Right lobe of liver (tissue), 4 donors: ENCODE measurements at regions not wholly inside any gene's neighbourhood (a gene's known extent, or its start where the extent isn't known, plus 50 kb on each side); places are given as distances from the start of the nearest gene placed in this dataset.

Experiments
- CTCF ChIP-seq, 4 donors: fragments of 200-600 bp in 3 of 4; fragments of 450-650 bp in 1 of 4; IDR thresholded peaks; one replicate each; pipeline versions ENCODE4 v1.5.1 to v1.8.0; 2016 to 2022; ENCODE audit warnings: antibody characterized with exemption in 4 of 4, mild to moderate bottlenecking in 2 of 4
- POLR2A ChIP-seq: fragments of 450-650 bp; IDR thresholded peaks from one replicate; pipeline ENCODE4 v1.6.1; 2017; ENCODE audit warnings: antibody characterized with exemption, mild to moderate bottlenecking
- donor health status: DM: no; HTN: no; CAD: no.
- donor health status: DM: no; HTN: no; CAD: no.
- donor health status: DM: no; HTN: yes; CAD: no.

GRCh38 chr1:245051349-245052221 lies 103.2 kb upstream of the KIF26B start:
- TF ChIP-seq CTCF (IDR thresholded peaks at IDR 0.05) (no peak), POLR2A (no peak)
